ENCODE measurements at regions not wholly inside any gene's neighbourhood (a gene's known extent, or its start where the extent isn't known, plus 50 kb on each side); places are given as distances from the start of the nearest gene placed in this dataset.
"Not testable (repeated sequence)": the region's sequence is repeated elsewhere in the genome, so short reads cannot be mapped to it uniquely, and the experiment has no call there.

DNA sequence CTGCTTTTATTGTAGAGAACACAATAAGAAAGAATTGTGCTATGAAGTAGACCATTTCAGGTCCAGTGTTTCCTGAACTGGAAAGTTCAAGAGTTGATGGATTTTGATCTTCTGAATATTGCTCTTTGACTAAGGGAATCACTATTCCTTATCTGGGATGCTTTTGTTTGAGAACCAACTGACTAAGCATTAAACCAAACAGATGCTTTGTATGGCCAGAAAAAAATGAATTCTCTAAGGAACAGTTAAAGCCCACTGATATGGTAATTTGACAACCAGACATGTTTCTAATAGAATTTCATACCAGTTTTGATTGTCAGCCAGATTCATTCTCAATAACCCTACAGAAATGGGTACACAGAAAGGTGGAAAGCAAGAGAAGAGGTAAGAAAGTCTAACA, 67.5 kb upstream of the CADPS start:
- no peak overlapping the region for H3K4me3 ChIP-seq (ENCODE audit: low read length in 2 of 2)
- DNase-seq (ENCODE audit: low read depth in 6 of 9, low spot score in 9 of 9) = no peak
- no peaks in the 10 kb centered on the region for H3K4me1 ChIP-seq (ENCODE audit: control insufficient read depth in 2 of 2, insufficient read depth in 2 of 2, low read length in 2 of 2)
- H3K36me3 ChIP-seq (ENCODE audit: control insufficient read depth in 2 of 2, insufficient read depth in 2 of 2, low read length in 1 of 2) = no peaks in the 10 kb centered on the region
- H3K27me3 ChIP-seq (ENCODE audit: control insufficient read depth in 2 of 2, insufficient read depth in 1 of 2, low read length in 1 of 2) = no peaks in the 10 kb centered on the region
- H3K27ac ChIP-seq (ENCODE audit: low read depth in 1 of 2, low read length in 1 of 2) = no peak overlapping the region
- H3K9me3 ChIP-seq (ENCODE audit: control insufficient read depth in 2 of 2, insufficient read depth in 1 of 2, low read length in 1 of 2) = no peaks in the 10 kb centered on the region

DNA sequence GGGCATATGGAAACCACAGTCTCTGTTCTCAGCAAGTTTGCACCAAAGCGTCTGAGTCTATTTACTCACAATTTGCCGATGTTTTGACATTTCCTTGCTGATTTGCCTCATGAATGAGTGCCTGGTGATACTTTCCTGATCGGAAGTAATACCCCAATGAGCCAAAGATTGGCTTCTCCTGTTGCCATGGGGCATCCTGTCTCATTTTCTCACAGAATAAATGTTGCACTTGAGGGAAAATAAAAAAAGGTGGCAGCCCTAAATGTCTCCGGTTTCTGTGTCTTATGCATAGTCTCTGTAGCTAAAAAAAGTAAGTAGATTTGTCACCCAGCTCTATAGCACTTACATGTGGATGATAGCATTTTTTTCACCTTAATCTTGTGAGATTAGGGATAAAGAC, 73.7 kb upstream of the CADPS start:
- H3K27ac ChIP-seq (ENCODE audit: low read depth in 1 of 2, low read length in 1 of 2) = no peak overlapping the region
- H3K4me3 ChIP-seq (ENCODE audit: low read length in 2 of 2) = no peak overlapping the region
- H3K9me3 ChIP-seq (ENCODE audit: control insufficient read depth in 2 of 2, insufficient read depth in 1 of 2, low read length in 1 of 2) = no peaks in the 10 kb centered on the region
- H3K27me3 ChIP-seq (ENCODE audit: control insufficient read depth in 2 of 2, insufficient read depth in 1 of 2, low read length in 1 of 2) = no peaks in the 10 kb centered on the region
- H3K36me3 ChIP-seq (ENCODE audit: control insufficient read depth in 2 of 2, insufficient read depth in 2 of 2, low read length in 1 of 2) = no peaks in the 10 kb centered on the region
- DNase-seq (ENCODE audit: low read depth in 6 of 9, low spot score in 9 of 9) = no peak
- WGBS = 77% methylated on average over 4 of the region's 4 CpGs
- H3K4me1 ChIP-seq (ENCODE audit: control insufficient read depth in 2 of 2, insufficient read depth in 2 of 2, low read length in 2 of 2) = no peaks in the 10 kb centered on the region

DNA sequence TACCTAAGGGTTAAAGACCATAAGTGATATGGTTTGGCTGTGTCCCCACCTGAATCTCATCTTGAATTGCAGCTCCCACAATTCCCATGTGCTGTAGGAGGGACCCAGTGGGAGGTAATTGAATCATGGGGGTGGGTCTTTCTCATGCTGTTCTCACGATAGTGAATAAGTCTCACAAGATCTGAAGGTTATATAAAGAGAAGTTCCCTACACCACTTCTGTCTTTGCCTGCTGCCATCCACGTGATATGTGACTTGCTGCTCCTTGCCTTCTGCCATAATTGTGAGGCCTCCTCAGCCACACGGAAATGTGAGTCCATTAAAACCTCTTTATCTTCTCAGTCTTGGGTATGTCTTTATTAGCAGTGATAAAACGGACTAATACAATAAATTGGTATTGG, 75.0 kb upstream of the CADPS start:
- DNase-seq (ENCODE audit: low read depth in 6 of 9, low spot score in 9 of 9) = no peak
- Histone ChIP-seq H3K4me1 (ENCODE audit: control insufficient read depth in 2 of 2, insufficient read depth in 2 of 2, low read length in 2 of 2) (no peaks in the 10 kb centered on the region), H3K36me3 (ENCODE audit: control insufficient read depth in 2 of 2, insufficient read depth in 2 of 2, low read length in 1 of 2) (no peaks in the 10 kb centered on the region), H3K4me3 (ENCODE audit: low read length in 2 of 2) (no peak overlapping the region), H3K27me3 (ENCODE audit: control insufficient read depth in 2 of 2, insufficient read depth in 1 of 2, low read length in 1 of 2) (no peaks in the 10 kb centered on the region), H3K27ac (ENCODE audit: low read depth in 1 of 2, low read length in 1 of 2) (no peak overlapping the region), H3K9me3 (ENCODE audit: control insufficient read depth in 2 of 2, insufficient read depth in 1 of 2, low read length in 1 of 2) (no peaks in the 10 kb centered on the region)
- WGBS = 58% methylated on average over 4 of the region's 4 CpGs

DNA sequence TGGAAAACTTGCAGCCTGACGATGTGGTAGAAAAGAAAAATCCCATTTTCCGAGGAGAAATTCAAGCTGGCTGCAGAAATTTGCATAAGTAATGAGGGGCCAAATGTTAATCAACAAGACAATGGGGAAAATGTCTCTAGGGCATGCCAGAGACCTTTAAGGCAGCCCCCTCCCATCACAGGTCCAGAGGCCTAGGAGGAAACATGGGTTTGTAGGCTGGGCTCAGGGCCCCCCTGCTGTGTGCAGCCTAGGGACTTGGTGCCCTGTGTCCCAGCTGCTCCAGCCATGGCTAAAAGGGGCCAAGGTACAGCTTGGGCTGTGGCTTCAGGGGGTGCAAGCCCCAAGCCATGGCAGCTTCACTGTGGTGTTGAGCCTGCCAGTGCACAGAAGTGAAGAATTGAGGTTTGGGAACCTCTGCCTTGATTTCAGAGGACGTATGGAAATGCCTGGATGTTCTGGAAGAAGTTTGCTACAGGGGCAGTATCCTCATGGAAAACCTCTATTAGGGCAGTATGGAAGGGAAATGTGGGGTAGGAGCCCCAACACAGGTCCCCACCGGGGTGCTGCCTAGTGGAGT, 75.9 kb upstream of the CADPS start:
- H3K27me3 ChIP-seq (ENCODE audit: control insufficient read depth in 2 of 2, insufficient read depth in 1 of 2, low read length in 1 of 2) = no peaks in the 10 kb centered on the region
- 81% methylated on average over 4 of the region's 4 CpGs for WGBS
- H3K4me3 ChIP-seq (ENCODE audit: low read length in 2 of 2) = no peak overlapping the region
- H3K9me3 ChIP-seq (ENCODE audit: control insufficient read depth in 2 of 2, insufficient read depth in 1 of 2, low read length in 1 of 2) = no peaks in the 10 kb centered on the region
- no peaks in the 10 kb centered on the region for H3K36me3 ChIP-seq (ENCODE audit: control insufficient read depth in 2 of 2, insufficient read depth in 2 of 2, low read length in 1 of 2)
- no peak for DNase-seq (ENCODE audit: low read depth in 6 of 9, low spot score in 9 of 9)
- H3K27ac ChIP-seq (ENCODE audit: low read depth in 1 of 2, low read length in 1 of 2) = no peak overlapping the region
- H3K4me1 ChIP-seq (ENCODE audit: control insufficient read depth in 2 of 2, insufficient read depth in 2 of 2, low read length in 2 of 2) = no peaks in the 10 kb centered on the region

DNA sequence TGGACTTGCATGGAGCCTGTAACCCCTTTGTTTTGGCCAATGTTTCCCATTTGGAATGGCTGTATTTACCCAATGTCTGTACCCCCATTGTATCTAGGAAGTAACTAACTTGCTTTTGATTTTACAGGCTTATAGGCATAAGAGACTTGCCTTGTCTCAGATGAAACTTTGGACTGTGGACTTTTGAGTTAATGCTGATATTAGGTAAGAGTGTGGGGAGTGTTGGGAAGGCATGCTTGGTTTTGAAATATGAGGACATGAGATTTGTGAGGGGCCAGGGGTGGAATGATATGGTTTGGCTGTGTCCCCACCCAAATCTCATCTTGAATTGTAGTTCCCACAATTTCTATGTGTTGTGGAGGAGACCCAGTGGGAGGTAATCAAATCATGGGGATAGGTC, 76.7 kb upstream of the CADPS start:
- not testable (repeated sequence) for H3K4me1 ChIP-seq (ENCODE audit: control insufficient read depth in 2 of 2, insufficient read depth in 2 of 2, low read length in 2 of 2); H3K4me3 ChIP-seq (ENCODE audit: low read length in 2 of 2); H3K27ac ChIP-seq (ENCODE audit: low read depth in 1 of 2, low read length in 1 of 2); H3K36me3 ChIP-seq (ENCODE audit: control insufficient read depth in 2 of 2, insufficient read depth in 2 of 2, low read length in 1 of 2); H3K27me3 ChIP-seq (ENCODE audit: control insufficient read depth in 2 of 2, insufficient read depth in 1 of 2, low read length in 1 of 2); DNase-seq (ENCODE audit: low read depth in 6 of 9, low spot score in 9 of 9); H3K9me3 ChIP-seq (ENCODE audit: control insufficient read depth in 2 of 2, insufficient read depth in 1 of 2, low read length in 1 of 2)

DNA sequence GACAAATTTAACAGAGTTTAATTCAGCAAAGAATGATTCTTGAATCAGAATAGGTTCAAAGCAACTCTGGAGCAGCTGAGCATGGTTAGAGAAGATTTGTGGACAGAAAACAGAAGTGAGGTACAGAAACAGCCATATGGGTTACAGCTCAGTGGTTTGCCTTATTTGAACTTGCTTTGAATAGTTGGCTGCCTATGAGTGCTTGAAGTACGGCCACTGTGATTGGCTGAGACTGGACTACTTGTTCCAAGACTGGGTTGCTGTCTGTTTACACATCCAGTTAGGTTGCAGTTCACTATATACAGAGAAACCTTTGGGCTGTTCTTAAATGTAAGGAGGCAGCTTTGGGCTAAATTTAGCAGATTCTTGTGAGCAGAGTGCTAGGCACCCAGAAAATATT, 79.4 kb upstream of the CADPS start:
- no peak for DNase-seq (ENCODE audit: low read depth in 6 of 9, low spot score in 9 of 9)
- H3K9me3 ChIP-seq (ENCODE audit: control insufficient read depth in 2 of 2, insufficient read depth in 1 of 2, low read length in 1 of 2) = no peaks in the 10 kb centered on the region

DNA sequence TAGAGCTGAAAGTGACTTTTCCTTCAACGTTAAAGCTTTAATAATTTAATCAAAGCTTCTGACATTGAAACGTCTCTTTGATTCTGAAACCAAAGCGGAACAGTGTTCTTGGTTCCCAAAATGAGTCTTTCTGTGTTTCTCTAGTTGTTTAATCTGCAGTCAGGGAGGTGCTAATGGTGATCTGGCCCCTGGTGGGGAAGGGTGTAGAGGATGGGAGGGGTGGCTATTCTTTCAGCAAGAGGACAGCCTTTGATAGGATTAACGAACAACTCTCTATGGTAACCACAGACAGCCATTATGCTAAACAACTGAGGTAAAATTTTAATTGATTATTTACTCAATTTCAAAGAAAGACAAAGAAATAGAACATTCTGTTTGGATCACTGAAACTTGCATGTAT, 79.9 kb upstream of the CADPS start:
- no peaks in the 10 kb centered on the region for H3K4me1 ChIP-seq (ENCODE audit: control insufficient read depth in 2 of 2, insufficient read depth in 2 of 2, low read length in 2 of 2)
- H3K9me3 ChIP-seq (ENCODE audit: control insufficient read depth in 2 of 2, insufficient read depth in 1 of 2, low read length in 1 of 2) = no peaks in the 10 kb centered on the region
- WGBS = 72% methylated on average over 4 of the region's 4 CpGs
- no peak overlapping the region for H3K27ac ChIP-seq (ENCODE audit: low read depth in 1 of 2, low read length in 1 of 2)
- H3K36me3 ChIP-seq (ENCODE audit: control insufficient read depth in 2 of 2, insufficient read depth in 2 of 2, low read length in 1 of 2) = no peaks in the 10 kb centered on the region
- H3K27me3 ChIP-seq (ENCODE audit: control insufficient read depth in 2 of 2, insufficient read depth in 1 of 2, low read length in 1 of 2) = no peaks in the 10 kb centered on the region
- no peak for DNase-seq (ENCODE audit: low read depth in 6 of 9, low spot score in 9 of 9)
- no peak overlapping the region for H3K4me3 ChIP-seq (ENCODE audit: low read length in 2 of 2)

More for the DNA sequence above, 79.4 kb upstream of the CADPS start:
- Histone ChIP-seq H3K4me3 (ENCODE audit: low read length in 2 of 2) (no peak overlapping the region), H3K27me3 (ENCODE audit: control insufficient read depth in 2 of 2, insufficient read depth in 1 of 2, low read length in 1 of 2) (no peaks in the 10 kb centered on the region), H3K27ac (ENCODE audit: low read depth in 1 of 2, low read length in 1 of 2) (no peak overlapping the region), H3K4me1 (ENCODE audit: control insufficient read depth in 2 of 2, insufficient read depth in 2 of 2, low read length in 2 of 2) (no peaks in the 10 kb centered on the region), H3K36me3 (ENCODE audit: control insufficient read depth in 2 of 2, insufficient read depth in 2 of 2, low read length in 1 of 2) (no peaks in the 10 kb centered on the region)
- WGBS = 82% methylated on average over 1 of the region's 1 CpG

DNA sequence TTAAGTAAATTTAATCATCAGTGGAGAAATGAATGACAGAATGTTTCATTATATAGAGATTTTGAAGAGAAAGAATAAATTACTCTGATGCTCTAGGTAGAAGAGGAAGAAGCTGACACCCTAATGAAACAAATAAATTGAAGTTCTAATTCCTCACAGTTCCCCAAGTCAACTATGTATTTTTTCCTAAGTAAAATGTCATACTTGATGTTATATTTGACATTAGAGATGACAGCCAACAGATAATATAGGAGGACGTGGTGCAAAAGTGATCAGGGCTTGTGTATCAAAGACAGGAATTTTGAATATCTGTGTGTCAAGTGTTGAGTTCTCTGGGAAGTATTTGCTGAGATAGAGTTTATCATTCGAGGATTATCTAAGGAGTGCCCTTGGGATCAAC, 81.2 kb upstream of the CADPS start:
- Histone ChIP-seq H3K4me3 (ENCODE audit: low read length in 2 of 2) (no peak overlapping the region), H3K4me1 (ENCODE audit: control insufficient read depth in 2 of 2, insufficient read depth in 2 of 2, low read length in 2 of 2) (no peaks in the 10 kb centered on the region), H3K27me3 (ENCODE audit: control insufficient read depth in 2 of 2, insufficient read depth in 1 of 2, low read length in 1 of 2) (no peaks in the 10 kb centered on the region), H3K9me3 (ENCODE audit: control insufficient read depth in 2 of 2, insufficient read depth in 1 of 2, low read length in 1 of 2) (no peaks in the 10 kb centered on the region), H3K36me3 (ENCODE audit: control insufficient read depth in 2 of 2, insufficient read depth in 2 of 2, low read length in 1 of 2) (no peaks in the 10 kb centered on the region), H3K27ac (ENCODE audit: low read depth in 1 of 2, low read length in 1 of 2) (no peak overlapping the region)
- DNase-seq (ENCODE audit: low read depth in 6 of 9, low spot score in 9 of 9) = no peak
- WGBS = 82% methylated on average over 2 of the region's 2 CpGs

DNA sequence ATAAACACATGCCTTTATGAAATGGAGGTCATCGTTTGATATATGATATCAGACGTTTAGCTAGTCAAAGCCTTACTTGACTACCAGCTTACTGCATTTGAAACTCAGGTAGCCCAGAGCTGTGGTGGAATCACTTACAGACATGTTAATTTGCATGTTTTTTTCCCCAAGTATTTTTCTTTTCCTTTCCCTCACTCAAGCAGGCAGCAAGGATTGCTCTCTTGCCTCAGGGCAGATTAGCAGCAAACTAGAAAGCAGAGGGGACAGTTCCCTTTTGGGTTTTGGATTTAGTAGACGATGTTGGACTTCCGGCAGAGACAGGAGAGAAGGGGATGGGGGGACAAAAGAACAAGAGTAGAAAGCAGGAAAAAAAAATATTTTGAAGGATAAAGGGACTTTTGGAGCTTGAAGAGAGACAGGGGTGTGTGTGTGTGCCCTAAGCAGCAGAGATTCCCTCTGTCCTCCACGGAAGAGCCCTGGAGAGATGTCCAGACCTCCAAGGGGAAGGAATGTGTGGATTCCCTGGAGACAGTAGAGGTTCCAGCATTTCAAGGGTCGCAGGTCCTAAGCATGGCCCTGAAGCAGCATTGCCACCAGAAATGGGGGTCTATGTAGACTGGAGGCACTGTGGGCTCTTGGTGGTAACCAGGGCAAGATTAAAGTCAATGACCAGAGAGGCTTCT, 86.8 kb upstream of the CADPS start:
- no peaks in the 10 kb centered on the region for H3K4me1 ChIP-seq (ENCODE audit: control insufficient read depth in 2 of 2, insufficient read depth in 2 of 2, low read length in 2 of 2)

More for the DNA sequence above, 86.8 kb upstream of the CADPS start:
- DNase-seq (ENCODE audit: low read depth in 6 of 9, low spot score in 9 of 9) = no peak
- 81% methylated on average over 6 of the region's 6 CpGs for WGBS
- Histone ChIP-seq H3K27ac (ENCODE audit: low read depth in 1 of 2, low read length in 1 of 2) (no peak overlapping the region), H3K36me3 (ENCODE audit: control insufficient read depth in 2 of 2, insufficient read depth in 2 of 2, low read length in 1 of 2) (no peaks in the 10 kb centered on the region), H3K9me3 (ENCODE audit: control insufficient read depth in 2 of 2, insufficient read depth in 1 of 2, low read length in 1 of 2) (no peaks in the 10 kb centered on the region), H3K27me3 (ENCODE audit: control insufficient read depth in 2 of 2, insufficient read depth in 1 of 2, low read length in 1 of 2) (no peaks in the 10 kb centered on the region), H3K4me3 (ENCODE audit: low read length in 2 of 2) (no peak overlapping the region)
